ENCODE measurements at regions not wholly inside any gene's neighbourhood (a gene's known extent, or its start where the extent isn't known, plus 50 kb on each side); places are given as distances from the start of the nearest gene placed in this dataset.

- ATAC-seq (ENCODE audit: low read depth) (no peak), DNase-seq (no peak)
- Mint-ChIP-seq H3K27me3 (peaks cover 18% of the 10 kb centered on the region), H3K27ac (no peak overlapping the region), H3K9me3 (no peaks in the 10 kb centered on the region), H3K4me1 (peaks cover 8% of the 10 kb centered on the region), H3K4me3 (peak overlapping the region; percentile 7), H3K36me3 (ENCODE audit: low read depth) (no peaks in the 10 kb centered on the region)
- intact Hi-C loops (cut with micrococcal nuclease): no loop called here
- CTCF ChIA-PET: no interaction called here
- TF ChIP-seq CTCF (IDR thresholded peaks at IDR 0.05): no peak
- POLR2A ChIA-PET: no interaction called here
These were observed 54.5 kb upstream of the TMEM18 start for GRCh38 chr2:731711-732110.

- Mint-ChIP-seq H3K4me1 (peaks cover 14% of the 10 kb centered on the region), H3K36me3 (ENCODE audit: low read depth) (no peaks in the 10 kb centered on the region), H3K9me3 (no peaks in the 10 kb centered on the region), H3K4me3 (no peak overlapping the region), H3K27ac (no peak overlapping the region), H3K27me3 (peaks cover 31% of the 10 kb centered on the region)
- ATAC-seq (ENCODE audit: low read depth) (no peak), DNase-seq (no peak)
- POLR2A ChIA-PET: no interaction called here
- intact Hi-C loops (cut with micrococcal nuclease): no loop called here
- CTCF ChIA-PET: no interaction called here
- TF ChIP-seq CTCF (IDR thresholded peaks at IDR 0.05): no peak
These were observed 52.2 kb upstream of the TMEM18 start for GRCh38 chr2:729376-729861.

- Mint-ChIP-seq H3K36me3 (ENCODE audit: low read depth) (no peaks in the 10 kb centered on the region), H3K4me1 (peaks cover 14% of the 10 kb centered on the region), H3K27ac (no peak overlapping the region), H3K9me3 (no peaks in the 10 kb centered on the region), H3K27me3 (peaks cover 39% of the 10 kb centered on the region), H3K4me3 (no peak overlapping the region)
- TF ChIP-seq CTCF (IDR thresholded peaks at IDR 0.05): no peak
- intact Hi-C loops (cut with micrococcal nuclease): no loop called here
- DNase-seq (no peak), ATAC-seq (ENCODE audit: low read depth) (no peak)
- CTCF ChIA-PET: no interaction called here
- POLR2A ChIA-PET: no interaction called here
These were observed 51.0 kb upstream of the TMEM18 start for GRCh38 chr2:728165-728564.

GRCh38 chr2:727071-727470, 49.9 kb upstream of the TMEM18 start:
- ATAC-seq (ENCODE audit: low read depth): no peak
- Mint-ChIP-seq H3K36me3 (ENCODE audit: low read depth) (no peaks in the 10 kb centered on the region), H3K27me3 (peaks cover 45% of the 10 kb centered on the region), H3K4me1 (peaks cover 14% of the 10 kb centered on the region), H3K27ac (no peak overlapping the region), H3K4me3 (no peak overlapping the region), H3K9me3 (no peaks in the 10 kb centered on the region)
- intact Hi-C loops (cut with micrococcal nuclease): no loop called here
- ChIA-PET POLR2A (no interaction called here), CTCF (no interaction called here)
- no peak for TF ChIP-seq CTCF (IDR thresholded peaks at IDR 0.05)
- no peak for DNase-seq

Measured in activated B cell treated with CpG ODN at 0.5 μM for 24 hours (primary cell).